Keratinocyte (primary cell): ENCODE measurements at regions not wholly inside any gene's neighbourhood (a gene's known extent, or its start where the extent isn't known, plus 50 kb on each side); places are given as distances from the start of the nearest gene placed in this dataset.

Source experiments
- DNase-seq: peaks from one replicate; pipeline ENCODE4 v3.0.0-alpha.2; 2011; ENCODE audit warnings: low read depth, missing footprints, low spot score
- FAIRE-seq: peaks from 2 replicates; lab custom pipeline; 2011; peaks lifted over from hg19 to GRCh38; lab: Jason Lieb, UNC
- H2AFZ ChIP-seq: 2 replicates; pipeline ENCODE4 v1.6.0; 2012; ENCODE audit warnings: low read length, control low read depth, inconsistent platforms; ENCODE audit not compliant: control insufficient read depth
- H3K27ac ChIP-seq: 2 replicates; pipeline ENCODE4 v1.5.1; 2011; ENCODE audit warnings: low read length; ENCODE audit not compliant: control insufficient read depth, insufficient read depth
- H3K27me3 ChIP-seq: 3 replicates; pipeline ENCODE4 v1.6.0; 2011; ENCODE audit warnings: low read length; ENCODE audit not compliant: control insufficient read depth, insufficient read depth; ENCODE audit errors: extremely low read depth
- H3K36me3 ChIP-seq, 2 experiments: 2 replicates in 1 of 2; 3 replicates in 1 of 2; pipeline ENCODE4 v1.5.1; 2011; ENCODE audit warnings: low read length in 2 of 2, mild to moderate bottlenecking in 1 of 2; ENCODE audit not compliant: control insufficient read depth in 2 of 2, insufficient read depth in 2 of 2; ENCODE audit errors: extremely low read depth in 1 of 2
- H3K4me1 ChIP-seq: 3 replicates; pipeline ENCODE4 v1.5.1; 2011; ENCODE audit warnings: low read length; ENCODE audit not compliant: control insufficient read depth, insufficient read depth; ENCODE audit errors: extremely low read depth
- H3K4me2 ChIP-seq: 3 replicates; pipeline ENCODE4 v1.6.0; 2011; ENCODE audit warnings: low read depth, low read length; ENCODE audit not compliant: control insufficient read depth, insufficient read depth; ENCODE audit errors: extremely low read depth
- H3K4me3 ChIP-seq, 3 experiments: fragments of 200-600 bp in 1 of 3; sonication (generic) in 1 of 3; 2 replicates in 2 of 3; 3 replicates in 1 of 3; pipeline ENCODE4 v1.5.1; 2011 to 2016; ENCODE audit warnings: low read length in 3 of 3, mild to moderate bottlenecking in 3 of 3, control low read depth in 2 of 3, inconsistent platforms in 1 of 3, low read depth in 1 of 3, mixed read lengths in 1 of 3, mixed run types in 1 of 3, moderate library complexity in 1 of 3; ENCODE audit not compliant: control insufficient read depth in 2 of 3, insufficient read depth in 2 of 3; ENCODE audit errors: extremely low read depth in 1 of 3
- H3K79me2 ChIP-seq: 2 replicates; pipeline ENCODE4 v1.6.0; 2012; ENCODE audit warnings: low read length; ENCODE audit not compliant: control insufficient read depth, insufficient read depth
- H3K9ac ChIP-seq: 3 replicates; pipeline ENCODE4 v1.6.0; 2011; ENCODE audit warnings: low read length; ENCODE audit not compliant: control insufficient read depth, insufficient read depth; ENCODE audit errors: extremely low read depth
- H3K9me1 ChIP-seq: 3 replicates; pipeline ENCODE4 v1.6.0; 2011; ENCODE audit warnings: low read length; ENCODE audit not compliant: control insufficient read depth, insufficient read depth; ENCODE audit errors: extremely low read depth
- H3K9me3 ChIP-seq: 2 replicates; pipeline ENCODE4 v1.5.1; 2012; ENCODE audit warnings: low read depth, low read length; ENCODE audit not compliant: control insufficient read depth
- H4K20me1 ChIP-seq: 3 replicates; pipeline ENCODE4 v1.6.0; 2011; ENCODE audit warnings: low read length; ENCODE audit not compliant: control insufficient read depth, insufficient read depth; ENCODE audit errors: extremely low read depth
- CTCF ChIP-seq, 3 experiments: IDR thresholded peaks in 1 of 3; conservative IDR thresholded peaks in 1 of 3; optimal IDR thresholded peaks in 1 of 3; 2 replicates in 2 of 3; 3 replicates in 1 of 3; pipeline versions ENCODE3 to v1.5.1; 2011; ENCODE audit warnings: low read length in 3 of 3, mild to moderate bottlenecking in 3 of 3, moderate library complexity in 2 of 3, control low read depth in 1 of 3, inconsistent platforms in 1 of 3; ENCODE audit not compliant: insufficient read depth in 2 of 3; ENCODE audit errors: extremely low read depth in 1 of 3
- EZH2 ChIP-seq: IDR thresholded peaks from one replicate; pipeline ENCODE4 v1.6.1; 2012; ENCODE audit warnings: inconsistent platforms, mild to moderate bottlenecking, low read length, moderate library complexity
- dilution Hi-C: fragments of 300-500 bp; cut with MboI; formaldehyde crosslinking; loops from one replicate; pipeline ENCODE4 v1.7.0; 2020; ENCODE audit warnings: low sequenced_read_pairs; ENCODE audit not compliant: extremely low pct_ligation_motif_present

GRCh38 chr9:129337336-129338140 is 159.5 kb upstream of the IER5L start:
- Histone ChIP-seq H4K20me1 (no peaks in the 10 kb centered on the region), H3K27ac (peak overlapping the region; percentile 20), H3K36me3 (peaks cover 21 to 26% of the 10 kb centered on the region in 2 experiments), H3K9me1 (peaks cover 3% of the 10 kb centered on the region), H3K4me3 (peak overlapping the region in 2 of 3 experiments; percentile 62), H3K27me3 (no peaks in the 10 kb centered on the region), H3K9me3 (no peaks in the 10 kb centered on the region), H3K4me2 (peak overlapping the region; percentile 94), H2AFZ (no peak overlapping the region), H3K4me1 (peaks cover 41% of the 10 kb centered on the region), H3K79me2 (peaks cover 29% of the 10 kb centered on the region), H3K9ac (peak overlapping the region; percentile 64)
- no peak for FAIRE-seq
- DNase-seq = no peak
- dilution Hi-C loops = no loop called here
- TF ChIP-seq EZH2 = no peak
- no peak for TF ChIP-seq CTCF (optimal IDR thresholded peaks at IDR 0.05 in 1 of 3, IDR thresholded peaks at IDR 0.05 in 1 of 3, conservative IDR thresholded peaks at IDR 0.05 in 1 of 3; ENCODE audit: extremely low read depth in 1 of 3, insufficient read depth in 2 of 3, low read length in 3 of 3)

GRCh38 chr9:129336601-129337331 is 158.7 kb upstream of the IER5L start:
- Histone ChIP-seq H4K20me1 (no peaks in the 10 kb centered on the region), H3K4me1 (peaks cover 44% of the 10 kb centered on the region)

More at GRCh38 chr9:129336601-129337331, 158.7 kb upstream of the IER5L start:
- Histone ChIP-seq H3K9me1 (peaks cover 3% of the 10 kb centered on the region), H3K27ac (peak overlapping the region; percentile 20), H3K79me2 (peaks cover 29% of the 10 kb centered on the region), H3K9me3 (no peaks in the 10 kb centered on the region), H3K4me2 (peak overlapping the region; percentile 94), H3K27me3 (no peaks in the 10 kb centered on the region), H3K9ac (peak overlapping the region; percentile 64), H3K36me3 (peaks cover 19 to 26% of the 10 kb centered on the region in 2 experiments), H2AFZ (peak overlapping the region; percentile 53), H3K4me3 (peak overlapping the region; percentile 26 to 62 (median 62))
- TF ChIP-seq EZH2 (no peak), CTCF (optimal IDR thresholded peaks at IDR 0.05 in 1 of 3, IDR thresholded peaks at IDR 0.05 in 1 of 3, conservative IDR thresholded peaks at IDR 0.05 in 1 of 3; ENCODE audit: extremely low read depth in 1 of 3, insufficient read depth in 2 of 3, low read length in 3 of 3) (no peak)
- DNase-seq (no peak), FAIRE-seq (no peak)
- dilution Hi-C loops = no loop called here
